ENCODE measurements at regions not wholly inside any gene's neighbourhood (a gene's known extent, or its start where the extent isn't known, plus 50 kb on each side); places are given as distances from the start of the nearest gene placed in this dataset.
"Not testable (repeated sequence)": the region's sequence is repeated elsewhere in the genome, so short reads cannot be mapped to it uniquely, and the experiment has no call there.

DNA sequence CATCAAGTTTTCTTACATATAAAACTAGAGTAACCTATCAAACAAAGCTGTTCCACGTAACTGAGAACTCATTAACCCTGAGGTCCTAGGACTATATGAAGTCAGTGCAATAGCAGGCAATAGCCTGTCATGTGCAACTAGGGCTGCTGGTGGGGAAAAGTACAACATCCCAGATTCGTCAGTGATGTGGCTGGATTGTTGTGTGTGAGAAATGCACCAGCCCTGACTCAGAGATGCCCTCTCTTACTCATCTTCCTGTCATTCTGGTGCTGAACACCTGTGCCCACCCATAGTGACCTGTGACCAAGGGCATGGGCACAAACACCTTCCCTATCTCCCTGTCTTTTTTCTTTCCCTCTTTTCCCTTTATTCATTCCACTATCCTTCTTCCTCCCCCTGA, 504.2 kb downstream of the TUBA3C start:
- not testable (repeated sequence) for H3K4me3 Mint-ChIP-seq, H3K27ac Mint-ChIP-seq

DNA sequence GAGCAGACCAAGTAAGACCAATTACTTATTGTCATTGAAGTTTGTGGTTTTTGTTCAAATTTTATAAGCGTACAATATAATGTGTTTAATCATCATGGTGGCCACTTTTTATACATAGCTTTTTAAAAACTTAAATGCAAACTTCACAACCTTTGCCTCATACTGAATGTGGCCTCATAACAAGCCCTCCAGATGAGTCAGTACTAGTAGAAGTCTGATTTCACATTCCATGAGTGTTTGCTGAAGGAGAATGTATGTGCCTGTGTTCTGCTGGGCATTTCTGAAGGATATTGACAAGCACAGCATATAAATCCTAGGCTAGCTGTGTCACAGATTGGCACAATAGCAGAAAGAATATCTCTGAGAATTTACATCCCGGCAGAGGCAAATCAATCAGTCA, 506.4 kb downstream of the TUBA3C start:
- H3K36me3 Mint-ChIP-seq (ENCODE audit: low read depth); H3K4me1 Mint-ChIP-seq (ENCODE audit: low read depth); H3K27ac Mint-ChIP-seq; H3K4me3 Mint-ChIP-seq; H3K9me3 Mint-ChIP-seq; H3K27me3 Mint-ChIP-seq (ENCODE audit: low read depth): not testable (repeated sequence)

More for the DNA sequence above, 504.2 kb downstream of the TUBA3C start:
- not testable (repeated sequence) for H3K9me3 Mint-ChIP-seq; H3K4me1 Mint-ChIP-seq (ENCODE audit: low read depth); H3K36me3 Mint-ChIP-seq (ENCODE audit: low read depth); H3K27me3 Mint-ChIP-seq (ENCODE audit: low read depth)

DNA sequence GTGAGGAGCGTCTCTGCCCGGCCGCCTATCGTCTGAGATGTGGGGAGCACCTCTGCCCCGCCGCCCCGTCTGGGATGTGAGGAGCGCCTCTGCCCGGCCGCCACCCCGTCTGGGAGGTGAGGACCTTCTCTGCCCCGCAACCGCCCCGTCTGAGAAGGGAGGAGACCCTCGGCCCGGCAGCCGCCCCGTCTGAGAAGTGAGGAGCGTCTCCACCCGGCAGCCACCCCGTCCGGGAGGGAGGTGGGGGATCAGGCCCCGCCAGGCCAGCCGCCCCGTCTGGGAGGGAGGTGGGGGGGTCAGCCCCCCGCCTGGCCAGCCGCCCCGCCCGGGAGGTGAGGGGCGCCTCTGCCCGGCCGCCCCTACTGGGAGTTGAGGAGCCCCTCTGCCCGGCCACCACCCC, 507.8 kb downstream of the TUBA3C start:
- not testable (repeated sequence) for H3K4me1 Mint-ChIP-seq (ENCODE audit: low read depth); H3K4me3 Mint-ChIP-seq; H3K9me3 Mint-ChIP-seq; H3K27ac Mint-ChIP-seq; H3K36me3 Mint-ChIP-seq (ENCODE audit: low read depth); H3K27me3 Mint-ChIP-seq (ENCODE audit: low read depth)

DNA sequence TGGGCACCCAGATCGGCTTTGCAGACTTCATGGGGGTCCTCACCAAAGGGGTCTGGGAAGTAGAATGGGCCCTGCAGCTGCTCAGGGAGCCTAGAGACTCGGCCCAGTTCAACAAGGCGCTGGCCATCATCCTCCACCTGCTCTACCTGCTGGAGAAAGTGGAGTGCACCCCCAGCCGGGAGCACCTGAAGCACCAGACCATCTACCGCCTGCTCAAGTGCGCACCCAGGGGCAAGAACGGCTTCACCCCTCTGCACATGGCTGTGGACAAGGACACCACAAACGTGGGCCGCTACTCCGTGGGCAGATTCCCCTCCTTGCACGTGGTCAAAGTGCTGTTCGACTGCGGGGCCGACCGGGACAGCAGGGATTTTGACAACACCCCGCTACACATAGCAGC, 515.0 kb downstream of the TUBA3C start:
- H3K9me3 Mint-ChIP-seq; H3K36me3 Mint-ChIP-seq (ENCODE audit: low read depth); H3K4me3 Mint-ChIP-seq; H3K27ac Mint-ChIP-seq; H3K4me1 Mint-ChIP-seq (ENCODE audit: low read depth); H3K27me3 Mint-ChIP-seq (ENCODE audit: low read depth): not testable (repeated sequence)

DNA sequence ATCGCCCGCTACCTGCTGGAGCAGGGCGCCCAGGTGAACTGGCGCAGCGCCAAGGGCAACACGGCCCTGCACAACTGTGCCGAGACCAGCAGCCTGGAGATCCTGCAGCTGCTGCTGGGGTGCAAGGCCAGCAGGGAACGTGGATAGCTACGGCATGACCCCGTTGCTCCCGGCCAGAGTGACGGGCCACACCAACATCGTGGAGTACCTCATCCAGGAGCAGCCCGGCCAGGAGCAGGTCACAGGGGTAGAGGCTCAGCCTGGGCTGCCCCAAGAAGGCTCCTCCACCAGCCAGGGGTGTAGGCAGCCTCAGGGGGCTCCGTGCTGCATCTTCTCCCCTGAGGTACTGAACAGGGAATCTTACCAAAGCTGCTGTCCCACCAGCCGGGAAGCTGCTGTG, 515.9 kb downstream of the TUBA3C start:
- not testable (repeated sequence) for H3K27ac Mint-ChIP-seq; H3K4me3 Mint-ChIP-seq; H3K27me3 Mint-ChIP-seq (ENCODE audit: low read depth); H3K36me3 Mint-ChIP-seq (ENCODE audit: low read depth); H3K4me1 Mint-ChIP-seq (ENCODE audit: low read depth); H3K9me3 Mint-ChIP-seq

DNA sequence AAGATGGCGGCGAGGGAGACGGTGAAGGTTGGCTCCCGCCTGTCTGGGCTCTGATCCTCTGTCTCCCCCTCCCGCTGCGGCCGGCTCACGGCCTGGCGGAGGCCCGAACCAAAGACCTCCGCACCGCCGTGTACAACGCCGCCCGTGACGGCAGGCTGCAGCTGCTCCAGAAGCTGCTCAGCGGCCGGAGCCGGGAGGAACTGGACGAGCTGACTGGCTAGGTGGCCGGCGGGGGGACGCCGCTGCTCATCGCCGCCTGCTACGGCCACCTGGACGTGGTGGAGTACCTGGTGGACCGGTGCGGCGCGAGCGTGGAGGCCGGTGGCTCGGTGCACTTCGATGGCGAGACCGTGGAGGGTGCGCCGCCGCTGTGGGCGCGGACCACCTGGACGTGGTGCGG, 516.5 kb downstream of the TUBA3C start:
- H3K4me3 Mint-ChIP-seq; H3K27ac Mint-ChIP-seq; H3K4me1 Mint-ChIP-seq (ENCODE audit: low read depth); H3K36me3 Mint-ChIP-seq (ENCODE audit: low read depth); H3K27me3 Mint-ChIP-seq (ENCODE audit: low read depth); H3K9me3 Mint-ChIP-seq: not testable (repeated sequence)

DNA sequence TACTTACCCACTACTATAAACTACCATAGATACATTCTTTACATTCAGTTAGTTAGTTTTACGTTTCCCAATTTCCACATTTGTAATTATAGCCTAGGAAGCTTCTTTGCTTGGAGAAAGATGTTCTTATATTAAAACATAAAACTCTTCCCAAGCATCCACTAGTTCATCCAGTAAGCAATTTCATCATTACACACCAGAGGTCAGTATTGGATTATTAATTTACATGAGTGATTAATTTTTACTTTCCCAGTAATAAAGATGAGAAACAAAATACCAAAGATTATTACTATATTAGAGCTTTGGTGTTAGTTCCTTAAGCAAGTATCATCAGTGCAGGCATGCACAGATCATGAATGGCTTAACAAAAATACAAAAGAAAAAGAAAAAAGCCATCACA, 518.4 kb downstream of the TUBA3C start:
- not testable (repeated sequence) for H3K36me3 Mint-ChIP-seq (ENCODE audit: low read depth); H3K4me3 Mint-ChIP-seq; H3K4me1 Mint-ChIP-seq (ENCODE audit: low read depth); H3K27me3 Mint-ChIP-seq (ENCODE audit: low read depth); H3K9me3 Mint-ChIP-seq; H3K27ac Mint-ChIP-seq

DNA sequence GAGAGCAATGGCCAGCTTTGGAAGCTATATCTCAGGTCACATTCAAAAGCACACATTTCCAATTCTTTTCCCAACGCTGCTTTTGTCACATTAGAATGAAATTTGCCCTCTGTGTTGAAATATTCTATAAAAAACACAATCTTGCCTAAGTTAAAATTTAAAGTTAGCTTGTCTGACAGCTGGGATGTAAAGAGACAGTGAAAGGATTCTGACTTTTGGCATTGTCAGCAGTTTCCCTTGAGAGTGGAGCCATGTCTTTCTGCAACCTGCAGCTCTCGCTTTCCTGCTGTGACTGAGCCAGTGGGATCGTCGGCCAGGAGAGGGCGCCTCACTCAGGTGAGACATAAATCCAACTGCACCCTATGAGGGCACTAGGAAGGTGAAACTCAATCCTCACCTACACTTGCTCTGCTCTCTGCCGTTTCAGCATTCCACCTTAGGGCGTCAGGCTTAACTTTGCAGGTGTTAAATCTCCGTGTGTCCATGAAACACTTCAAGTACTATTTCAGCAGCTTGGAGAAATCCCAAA, 537.9 kb downstream of the TUBA3C start:
- H3K4me1 Mint-ChIP-seq (ENCODE audit: low read depth); H3K9me3 Mint-ChIP-seq; H3K4me3 Mint-ChIP-seq; H3K27ac Mint-ChIP-seq; H3K36me3 Mint-ChIP-seq (ENCODE audit: low read depth); H3K27me3 Mint-ChIP-seq (ENCODE audit: low read depth): not testable (repeated sequence)

DNA sequence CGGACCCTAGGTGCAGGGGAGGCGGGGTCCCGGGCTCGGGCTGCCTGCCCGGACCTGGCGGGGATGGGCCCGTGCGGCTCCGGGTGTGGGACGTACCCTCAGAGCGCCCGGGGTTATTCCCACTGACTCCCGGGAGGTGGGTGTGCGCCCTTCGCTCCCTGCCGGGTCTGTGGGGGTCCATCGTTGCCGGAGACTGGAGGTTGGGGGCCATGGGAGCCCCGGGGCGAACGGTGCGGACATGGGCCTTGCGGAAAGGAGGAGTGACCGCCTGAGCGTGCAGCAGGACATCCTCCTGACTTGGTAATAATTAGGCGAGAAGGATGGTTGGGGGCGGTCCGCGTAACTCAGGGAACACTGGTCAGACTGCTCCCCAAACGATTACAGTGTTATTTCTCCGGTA, 552.7 kb downstream of the TUBA3C start:
- H3K9me3 Mint-ChIP-seq = peaks cover 10% of the 10 kb centered on the region
- not testable (repeated sequence) for H3K27ac Mint-ChIP-seq; H3K27me3 Mint-ChIP-seq (ENCODE audit: low read depth); H3K4me1 Mint-ChIP-seq (ENCODE audit: low read depth); H3K36me3 Mint-ChIP-seq (ENCODE audit: low read depth); H3K4me3 Mint-ChIP-seq

DNA sequence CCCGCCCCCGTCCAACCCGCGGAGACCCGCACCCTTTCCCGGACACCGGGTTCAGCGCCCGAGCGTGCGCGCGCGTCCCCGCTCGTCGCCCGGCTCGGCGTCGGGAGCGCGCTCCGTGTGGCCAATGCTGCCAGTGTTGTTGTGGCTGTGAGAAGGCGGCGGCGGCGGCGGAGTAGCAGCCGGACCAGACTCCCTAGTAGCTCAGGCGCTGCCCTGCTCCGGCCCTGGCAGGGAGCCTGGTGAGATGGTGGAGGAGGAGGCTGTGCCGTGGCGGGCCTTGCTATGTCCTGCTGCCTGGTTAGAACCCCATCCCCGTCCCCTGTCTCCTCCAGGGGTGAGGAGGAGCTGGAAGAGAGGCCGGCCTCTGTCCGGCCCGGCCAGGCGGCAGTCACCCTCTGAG, 553.2 kb downstream of the TUBA3C start:
- no peak overlapping the region for H3K4me3 Mint-ChIP-seq
- no peak overlapping the region for H3K27ac Mint-ChIP-seq

DNA sequence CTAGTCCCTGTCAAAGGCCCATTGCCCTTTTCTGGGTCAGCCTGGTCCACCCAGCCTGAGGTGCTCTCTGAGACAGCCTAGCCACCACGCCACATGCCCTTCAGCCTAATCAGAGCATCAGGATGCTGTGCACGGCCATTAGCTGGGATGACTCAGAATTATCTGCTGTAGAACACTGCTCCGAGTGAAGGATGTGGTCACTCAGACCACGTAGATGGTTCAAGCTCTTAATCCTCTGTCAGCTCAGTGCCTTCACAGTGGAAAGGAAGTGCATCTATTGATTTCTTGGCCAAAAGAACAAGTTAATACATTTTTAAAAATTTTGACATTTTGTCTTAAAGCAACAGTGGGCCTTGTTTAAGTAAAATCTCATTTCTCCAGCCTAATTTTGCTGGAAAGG, 557.6 kb downstream of the TUBA3C start:
- H3K27ac Mint-ChIP-seq; H3K36me3 Mint-ChIP-seq (ENCODE audit: low read depth); H3K4me3 Mint-ChIP-seq; H3K9me3 Mint-ChIP-seq; H3K27me3 Mint-ChIP-seq (ENCODE audit: low read depth); H3K4me1 Mint-ChIP-seq (ENCODE audit: low read depth): not testable (repeated sequence)

More for the DNA sequence above, 553.2 kb downstream of the TUBA3C start:
- Mint-ChIP-seq H3K9me3 (peaks cover 5% of the 10 kb centered on the region), H3K36me3 (ENCODE audit: low read depth) (no peaks in the 10 kb centered on the region), H3K27me3 (ENCODE audit: low read depth) (no peaks in the 10 kb centered on the region), H3K4me1 (ENCODE audit: low read depth) (no peaks in the 10 kb centered on the region)

DNA sequence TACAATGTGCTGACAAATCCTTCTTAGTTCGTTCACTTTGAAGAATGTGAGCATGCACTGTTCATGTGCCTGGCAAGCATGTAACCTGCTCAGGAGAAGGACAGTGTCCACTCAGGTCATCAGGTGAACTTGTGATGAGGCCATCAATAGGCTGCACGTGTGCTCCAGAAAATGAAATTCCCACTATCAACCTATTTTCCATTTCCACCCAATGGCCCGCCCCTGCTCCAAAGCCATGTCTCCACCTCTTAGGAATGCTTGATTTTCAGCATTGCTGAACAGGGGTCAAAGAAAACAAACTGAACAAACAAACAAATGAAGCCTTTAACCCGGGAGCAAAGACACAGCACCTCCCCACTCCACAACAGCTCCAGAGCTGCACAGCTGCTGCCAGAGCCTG, 563.2 kb downstream of the TUBA3C start:
- H3K36me3 Mint-ChIP-seq (ENCODE audit: low read depth); H3K27ac Mint-ChIP-seq; H3K27me3 Mint-ChIP-seq (ENCODE audit: low read depth); H3K9me3 Mint-ChIP-seq; H3K4me1 Mint-ChIP-seq (ENCODE audit: low read depth); H3K4me3 Mint-ChIP-seq: not testable (repeated sequence)

DNA sequence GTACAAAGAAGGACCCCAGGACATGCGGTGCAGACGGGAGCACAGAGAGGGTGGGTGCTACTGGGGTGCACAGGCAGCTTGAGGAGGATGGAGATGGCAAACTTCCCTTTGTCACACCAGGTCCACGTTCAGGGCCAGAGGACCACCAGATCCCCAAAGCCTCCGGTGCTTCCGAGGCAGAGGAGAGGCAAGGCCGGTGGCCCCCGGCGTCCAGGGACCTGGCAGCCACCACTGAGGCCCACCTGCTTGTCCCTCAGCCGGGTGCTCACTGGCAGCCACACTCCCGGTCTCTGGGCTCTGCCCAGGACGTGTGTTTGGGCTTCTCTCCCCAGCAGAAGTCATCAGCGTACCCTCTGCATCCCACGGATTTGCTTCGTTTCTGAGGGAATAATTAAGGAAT, 571.1 kb downstream of the TUBA3C start:
- H3K36me3 Mint-ChIP-seq (ENCODE audit: low read depth); H3K4me3 Mint-ChIP-seq; H3K27ac Mint-ChIP-seq; H3K4me1 Mint-ChIP-seq (ENCODE audit: low read depth); H3K27me3 Mint-ChIP-seq (ENCODE audit: low read depth): not testable (repeated sequence)
- H3K9me3 Mint-ChIP-seq = peaks cover 13% of the 10 kb centered on the region

DNA sequence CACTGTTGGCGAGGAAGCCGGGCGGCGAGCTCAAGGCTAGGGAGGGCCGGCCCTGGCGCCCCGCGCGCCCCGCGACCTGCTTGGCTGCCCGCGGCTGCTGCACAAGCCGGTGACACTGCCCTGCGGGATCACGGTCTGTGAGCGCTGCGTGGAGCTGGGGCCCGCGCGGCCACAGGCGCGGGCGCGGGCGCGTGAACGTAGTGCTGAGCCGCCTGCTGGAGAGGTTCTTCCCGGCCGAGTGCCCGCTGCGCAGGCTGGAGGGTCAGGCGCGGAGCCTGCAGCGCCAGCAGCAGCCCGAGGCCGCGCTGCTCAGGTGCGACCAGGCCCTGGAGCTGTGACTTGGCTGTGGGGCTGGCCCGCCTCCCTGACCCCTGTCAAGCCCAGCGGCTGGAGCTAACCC, 572.3 kb downstream of the TUBA3C start:
- H3K27ac Mint-ChIP-seq; H3K36me3 Mint-ChIP-seq (ENCODE audit: low read depth); H3K27me3 Mint-ChIP-seq (ENCODE audit: low read depth); H3K4me3 Mint-ChIP-seq; H3K4me1 Mint-ChIP-seq (ENCODE audit: low read depth): not testable (repeated sequence)
- peaks cover 13% of the 10 kb centered on the region for H3K9me3 Mint-ChIP-seq

DNA sequence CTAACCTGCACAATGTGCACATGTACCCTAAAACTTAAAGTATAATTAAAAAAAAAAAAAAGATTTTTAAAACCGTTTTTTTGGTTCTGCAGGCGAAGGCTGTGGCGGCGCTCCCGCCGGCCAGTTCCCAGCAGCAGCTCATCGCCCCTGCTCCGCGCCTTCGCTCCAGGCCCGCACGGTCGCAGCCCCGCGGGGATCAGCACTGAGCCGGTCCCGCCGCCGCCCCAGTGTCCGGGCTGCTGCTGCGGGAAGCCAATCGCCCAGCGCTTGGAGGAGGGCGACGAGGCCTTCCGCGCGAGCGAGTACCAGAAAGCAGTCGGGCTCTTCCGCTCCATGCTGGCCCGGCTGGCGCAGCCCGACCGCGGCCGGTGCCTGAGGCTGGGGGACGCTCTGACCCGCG, 572.8 kb downstream of the TUBA3C start:
- peaks cover 13% of the 10 kb centered on the region for H3K9me3 Mint-ChIP-seq
- not testable (repeated sequence) for H3K36me3 Mint-ChIP-seq (ENCODE audit: low read depth); H3K4me3 Mint-ChIP-seq; H3K27ac Mint-ChIP-seq; H3K27me3 Mint-ChIP-seq (ENCODE audit: low read depth); H3K4me1 Mint-ChIP-seq (ENCODE audit: low read depth)

DNA sequence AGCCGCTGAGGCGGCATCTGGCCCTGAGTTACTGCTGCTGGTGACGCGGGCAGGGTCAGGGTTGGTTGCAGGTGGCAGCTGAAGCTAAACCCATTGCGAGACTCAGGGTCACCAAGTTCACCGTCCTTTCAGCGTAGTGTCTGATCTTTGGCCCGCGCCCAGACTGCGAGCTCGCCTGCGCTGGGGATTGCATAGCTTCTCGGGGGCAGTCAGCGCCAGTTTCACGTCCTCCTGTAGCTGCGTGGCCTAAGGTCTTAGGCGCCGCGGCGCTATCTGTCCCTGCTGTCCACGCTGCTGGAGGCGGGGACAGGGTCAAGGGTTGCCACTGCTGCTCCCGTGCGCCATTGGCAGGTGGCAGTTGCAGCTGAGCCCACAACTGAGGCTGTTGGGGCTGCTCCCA, 581.3 kb downstream of the TUBA3C start:
- H3K27ac Mint-ChIP-seq; H3K9me3 Mint-ChIP-seq; H3K4me3 Mint-ChIP-seq; H3K36me3 Mint-ChIP-seq (ENCODE audit: low read depth); H3K4me1 Mint-ChIP-seq (ENCODE audit: low read depth); H3K27me3 Mint-ChIP-seq (ENCODE audit: low read depth): not testable (repeated sequence)

DNA sequence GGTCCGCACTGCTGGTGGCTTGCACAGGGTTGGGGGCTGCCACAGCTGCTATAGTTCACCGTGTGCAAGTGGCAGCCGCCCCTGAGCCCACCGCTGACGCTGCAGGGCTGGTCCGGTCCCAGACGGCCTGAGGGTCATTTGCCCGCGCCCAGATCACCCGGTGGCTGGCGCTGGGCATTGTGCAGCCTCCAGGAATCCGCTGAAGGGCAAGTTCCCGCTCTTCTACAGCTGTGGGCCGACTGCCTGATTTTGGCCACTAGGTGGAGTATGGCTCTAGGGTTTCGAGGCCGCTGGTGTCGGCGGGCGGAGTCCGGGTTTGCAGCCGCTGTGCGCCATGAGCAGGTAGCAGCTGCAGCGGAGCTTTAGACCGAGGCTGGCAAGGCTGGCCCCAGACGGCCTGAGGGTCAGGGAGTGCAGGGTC, 581.8 kb downstream of the TUBA3C start:
- H3K27ac Mint-ChIP-seq; H3K27me3 Mint-ChIP-seq (ENCODE audit: low read depth); H3K9me3 Mint-ChIP-seq; H3K36me3 Mint-ChIP-seq (ENCODE audit: low read depth); H3K4me3 Mint-ChIP-seq; H3K4me1 Mint-ChIP-seq (ENCODE audit: low read depth): not testable (repeated sequence)

Data from T-helper 1 cell treated with Interleukin-12 subunit alpha and Interleukin-12 subunit beta and Interleukin-4 antibody, amounts not matched to agents 30 μg/mL and 1 μg/mL, for 36 hours (primary cell).